GM23338 (cell line): ENCODE measurements at regions not wholly inside any gene's neighbourhood (a gene's known extent, or its start where the extent isn't known, plus 50 kb on each side); places are given as distances from the start of the nearest gene placed in this dataset.

Experiments
- ATAC-seq: fragments of 200-7000 bp; cut with Tn5 transposase; 3 replicates; pipeline ENCODE4 v1.9.1; 2020
- DNase-seq: peaks from one replicate; pipeline ENCODE4 v3.0.0-alpha.2; 2015; ENCODE audit warnings: low spot score
- H2AFZ ChIP-seq: fragments of 200-600 bp; sonication (generic); 2 replicates; pipeline ENCODE4 v1.8.0; 2016; ENCODE audit warnings: antibody characterized with exemption, mild to moderate bottlenecking, moderate library complexity
- H3F3A ChIP-seq: fragments of 200-600 bp; sonication (generic); replicated peaks from 2 replicates; pipeline ENCODE4 v1.8.0; 2017; ENCODE audit warnings: antibody characterized with exemption, mixed run types, low read depth
- H3K27ac ChIP-seq: fragments of 200-600 bp; sonication (generic); 2 replicates; pipeline ENCODE4 v1.6.1; 2016; ENCODE audit warnings: low read depth
- H3K27me3 ChIP-seq: fragments of 200-600 bp; sonication (generic); 2 replicates; pipeline ENCODE4 v1.8.0; 2016; ENCODE audit warnings: mild to moderate bottlenecking, mixed run types, moderate library complexity; ENCODE audit not compliant: insufficient read depth
- H3K36me3 ChIP-seq: fragments of 200-600 bp; sonication (generic); 2 replicates; pipeline ENCODE4 v1.8.0; 2016; ENCODE audit warnings: mild to moderate bottlenecking; ENCODE audit not compliant: insufficient read depth
- H3K4me1 ChIP-seq: fragments of 200-600 bp; sonication (generic); 2 replicates; pipeline ENCODE4 v1.8.0; 2016; ENCODE audit warnings: mild to moderate bottlenecking, moderate library complexity; ENCODE audit not compliant: insufficient read depth
- H3K4me2 ChIP-seq: fragments of 200-600 bp; sonication (generic); 2 replicates; pipeline ENCODE4 v1.7.1; 2017; ENCODE audit warnings: mixed run types
- H3K4me3 ChIP-seq: fragments of 200-600 bp; sonication (generic); 2 replicates; pipeline ENCODE4 v1.6.1; 2016; ENCODE audit warnings: mixed run types
- H3K79me2 ChIP-seq: fragments of 200-600 bp; sonication (generic); replicated peaks from 2 replicates; pipeline ENCODE4 v1.8.0; 2017; ENCODE audit warnings: mild to moderate bottlenecking; ENCODE audit not compliant: insufficient read depth
- H3K9me2 ChIP-seq: fragments of 200-600 bp; sonication (generic); 2 replicates; pipeline ENCODE4 v1.8.0; 2017; ENCODE audit not compliant: insufficient read depth
- H4K20me1 ChIP-seq: fragments of 200-600 bp; sonication (generic); replicated peaks from 2 replicates; pipeline ENCODE4 v1.8.0; 2017; ENCODE audit warnings: mild to moderate bottlenecking; ENCODE audit not compliant: insufficient read depth
- H3K27ac Mint-ChIP-seq: 2 replicates; pipeline ENCODE4 v1.8.0; 2020; ENCODE audit warnings: inconsistent platforms, mild to moderate bottlenecking, moderate library complexity, mixed read lengths
- H3K27me3 Mint-ChIP-seq: 3 replicates; pipeline ENCODE4 v1.8.0; 2022; ENCODE audit warnings: low read depth, mild to moderate bottlenecking, moderate library complexity, mixed read lengths, inconsistent platforms; ENCODE audit not compliant: insufficient read depth, poor library complexity
- H3K36me3 Mint-ChIP-seq: 3 replicates; pipeline ENCODE4 v1.8.0; 2021; ENCODE audit warnings: low read depth, mild to moderate bottlenecking, inconsistent platforms, moderate library complexity, mixed read lengths
- H3K4me1 Mint-ChIP-seq: 3 replicates; pipeline ENCODE4 v1.8.0; 2020; ENCODE audit warnings: mild to moderate bottlenecking, inconsistent platforms, mixed read lengths
- H3K4me3 Mint-ChIP-seq: 3 replicates; pipeline ENCODE4 v1.8.0; 2021; ENCODE audit warnings: moderate library complexity, mild to moderate bottlenecking, inconsistent platforms, mixed read lengths
- H3K9me3 Mint-ChIP-seq: 3 replicates; pipeline ENCODE4 v1.8.0; 2020; ENCODE audit warnings: moderate library complexity, mild to moderate bottlenecking, inconsistent platforms, mixed read lengths
- ETS1 ChIP-seq: IDR thresholded peaks from 2 replicates; pipeline ENCODE4 v1.6.1; 2016; ENCODE audit warnings: antibody characterized with exemption
- EZH2 ChIP-seq: fragments of 200-600 bp; sonication (generic); IDR thresholded peaks from one replicate; pipeline ENCODE4 v1.8.0; 2017; ENCODE audit warnings: antibody characterized with exemption, mild to moderate bottlenecking, low read depth; ENCODE audit not compliant: unreplicated experiment
- EZH2phosphoT487 ChIP-seq: fragments of 200-600 bp; sonication (generic); IDR thresholded peaks from one replicate; pipeline ENCODE4 v1.8.1; 2018; ENCODE audit warnings: antibody characterized with exemption; ENCODE audit not compliant: unreplicated experiment
- POLR2AphosphoS5 ChIP-seq: IDR thresholded peaks from 2 replicates; pipeline ENCODE4 v1.6.1; 2016; ENCODE audit warnings: antibody characterized with exemption, low read depth
- REST ChIP-seq: IDR thresholded peaks from one replicate; pipeline ENCODE4 v1.6.1; 2018; ENCODE audit warnings: antibody characterized with exemption; ENCODE audit not compliant: unreplicated experiment
- STAT1 ChIP-seq: IDR thresholded peaks from one replicate; pipeline ENCODE4 v1.6.1; 2016; ENCODE audit warnings: antibody characterized with exemption; ENCODE audit not compliant: unreplicated experiment
- ZNF331 ChIP-seq: fragments of 250-450 bp; sonication (Bioruptor Pico); IDR thresholded peaks from 2 replicates; pipeline ENCODE4 v1.5.0; 2020; ENCODE audit warnings: low read depth, mild to moderate bottlenecking, moderate library complexity
- ZNF462 ChIP-seq: fragments of 250-450 bp; sonication (Bioruptor Pico); IDR thresholded peaks from 2 replicates; pipeline ENCODE4 v1.5.0; 2020; ENCODE audit warnings: mild to moderate bottlenecking, moderate library complexity

- TF ChIP-seq ZNF462 (CRISPR knock-in tag) = no peak
- TF ChIP-seq EZH2 = no peak
- no peak for TF ChIP-seq ETS1
- TF ChIP-seq ZNF331 = no peak
- TF ChIP-seq POLR2AphosphoS5 = no peak
Observed at GRCh38 chr2:193279361-193279760, 1084.6 kb upstream of the TMEFF2 start (continued).

GRCh38 chr2:193276988-193277387 is 1082.3 kb upstream of the TMEFF2 start:
- Mint-ChIP-seq H3K27me3 (peaks cover 2% of the 10 kb centered on the region), H3K4me1 (no peaks in the 10 kb centered on the region), H3K27ac (no peak overlapping the region), H3K36me3 (no peaks in the 10 kb centered on the region; the same call in 2 of the 3 replicates), H3K9me3 (no peaks in the 10 kb centered on the region), H3K4me3 (no peak overlapping the region)
- ATAC-seq (no peak), DNase-seq (no peak)
- H3K4me3 ChIP-seq = no peak overlapping the region
- H3K9me2 ChIP-seq = peaks cover 5% of the 10 kb centered on the region
- H3K27me3 ChIP-seq = no peaks in the 10 kb centered on the region
- H3K27ac ChIP-seq = no peak overlapping the region
- H4K20me1 ChIP-seq = no peaks in the 10 kb centered on the region
- H3K4me2 ChIP-seq = no peak overlapping the region
- H3F3A ChIP-seq = no peaks in the 10 kb centered on the region
- no peaks in the 10 kb centered on the region for H3K36me3 ChIP-seq
- peak overlapping the region; percentile 86; the same call in 1 of the 2 replicates for H2AFZ ChIP-seq
- no peaks in the 10 kb centered on the region for H3K79me2 ChIP-seq
- H3K4me1 ChIP-seq = no peaks in the 10 kb centered on the region; the same call in 1 of the 2 replicates
- TF ChIP-seq EZH2phosphoT487 (no peak), ETS1 (no peak), STAT1 (no peak), EZH2 (no peak), REST (no peak)
